ENCODE measurements at regions not wholly inside any gene's neighbourhood (a gene's known extent, or its start where the extent isn't known, plus 50 kb on each side); places are given as distances from the start of the nearest gene placed in this dataset.
"Not testable (repeated sequence)": the region's sequence is repeated elsewhere in the genome, so short reads cannot be mapped to it uniquely, and the experiment has no call there.

DNA sequence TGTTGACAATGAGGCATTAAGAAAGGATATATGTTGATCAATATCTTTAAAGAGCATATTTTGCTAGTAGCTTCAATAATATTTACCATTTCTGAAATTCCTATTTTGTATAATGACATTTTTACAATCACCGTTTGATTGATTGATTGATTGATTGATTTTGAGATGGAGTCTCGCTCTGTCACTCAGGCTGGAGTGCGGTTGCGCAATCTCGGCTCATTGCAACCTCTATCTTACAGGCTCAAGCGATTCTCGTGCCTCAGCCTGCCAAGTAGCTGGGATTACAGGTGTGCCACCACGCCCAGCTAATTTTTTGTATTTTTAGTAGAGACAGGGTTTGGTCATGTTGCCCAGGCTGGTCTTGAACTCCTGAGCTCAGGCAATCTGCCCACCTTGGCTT lies 150.9 kb upstream of the TEX13D start:
- not testable (repeated sequence) for DNase-seq

DNA sequence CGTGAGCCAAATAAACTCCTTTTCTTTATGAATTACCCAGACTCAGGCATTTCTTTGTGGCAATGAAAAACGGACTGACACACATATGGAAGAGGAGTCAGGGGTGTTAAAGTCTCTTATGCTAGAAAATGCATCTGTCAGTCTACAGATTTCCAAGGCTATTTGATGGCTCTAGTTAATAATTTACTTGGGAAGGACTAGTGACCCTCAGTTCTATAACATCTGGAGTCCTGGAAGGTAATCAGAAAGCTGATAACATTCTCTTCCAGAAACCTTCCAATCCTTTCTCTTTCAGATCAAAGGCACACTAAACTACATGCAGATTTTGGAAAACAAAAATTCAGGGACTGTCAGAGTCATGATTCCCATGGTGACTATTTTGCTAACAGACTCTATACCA lies 142.0 kb upstream of the TEX13D start:
- no peak for DNase-seq

DNA sequence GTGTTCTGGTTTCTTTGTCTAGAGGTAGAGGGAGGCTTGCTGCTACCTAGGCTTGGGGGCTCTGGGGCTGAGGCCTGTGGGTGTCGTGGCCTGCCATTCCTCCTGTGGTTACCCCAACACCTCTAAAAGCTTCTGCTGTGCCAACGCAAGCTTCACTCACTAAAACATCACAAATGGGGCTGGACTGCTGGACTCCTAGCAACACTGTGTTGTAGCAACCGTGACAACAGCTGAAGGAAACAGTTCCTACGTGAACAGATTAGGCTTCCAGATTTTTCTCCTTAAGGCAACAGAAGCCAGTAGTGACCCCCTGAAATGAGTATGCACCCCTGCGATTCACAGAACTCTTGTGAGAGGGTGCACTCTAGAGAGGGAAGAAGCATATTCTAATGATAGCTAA lies 138.3 kb upstream of the TEX13D start:
- no peak for DNase-seq

DNA sequence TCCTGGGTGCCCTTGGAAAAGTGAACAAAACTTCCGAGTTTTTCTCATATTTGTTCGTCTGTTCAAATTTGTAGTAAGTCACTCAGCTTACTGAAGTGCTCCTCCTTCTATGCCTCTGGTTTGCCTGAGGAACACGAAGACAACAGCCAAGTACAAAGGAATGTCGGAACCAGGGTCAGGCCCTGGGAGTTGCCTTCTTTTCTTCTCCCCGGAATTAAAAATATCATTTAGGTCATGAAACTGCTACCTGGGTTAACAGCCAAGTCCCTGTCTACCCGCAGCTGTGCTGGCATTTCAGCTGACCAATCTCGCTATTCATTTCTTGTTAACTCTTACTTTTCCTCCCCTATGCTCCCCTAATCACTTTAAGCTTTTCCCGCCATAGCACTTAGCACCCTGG lies 137.6 kb upstream of the TEX13D start:
- no peak for DNase-seq

DNA sequence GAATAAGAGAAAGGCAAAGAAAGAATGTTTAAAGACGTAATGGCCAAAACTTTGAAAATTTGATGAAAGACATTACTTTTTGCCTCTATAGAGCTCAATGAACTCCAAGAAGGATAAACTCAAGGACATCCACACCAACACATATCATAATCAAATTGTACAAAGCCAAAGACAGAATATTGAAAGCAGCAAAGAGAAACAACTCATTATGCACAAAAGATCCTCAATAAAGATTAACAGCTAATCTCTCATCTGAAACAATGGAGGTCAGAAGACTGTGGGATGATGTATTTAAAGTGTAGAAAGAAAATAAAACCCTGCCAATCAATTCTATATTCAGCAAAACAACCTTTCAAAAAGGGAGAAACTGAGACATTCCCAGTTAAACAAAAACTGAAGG lies 129.1 kb upstream of the TEX13D start:
- no peak for DNase-seq

DNA sequence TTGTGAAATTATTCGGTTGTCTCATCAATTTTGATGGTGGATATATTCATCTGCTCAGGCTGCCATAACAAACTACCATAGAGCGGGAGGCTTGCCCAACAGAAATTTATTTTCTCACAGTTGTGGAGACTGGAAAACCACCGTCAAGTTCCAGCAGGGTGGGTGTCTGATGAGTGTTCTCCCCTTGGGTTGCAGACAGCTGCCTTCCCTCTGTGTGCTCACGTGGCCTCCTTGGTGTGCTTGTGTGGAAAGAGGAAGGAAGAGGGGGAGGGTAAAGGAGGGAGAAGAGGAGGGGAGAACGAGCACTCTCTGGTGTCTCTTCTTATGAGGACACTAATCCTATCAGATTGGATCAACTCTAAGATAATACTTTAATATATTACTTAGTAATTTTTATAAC lies 123.8 kb upstream of the TEX13D start:
- peak; percentile 6 for DNase-seq

DNA sequence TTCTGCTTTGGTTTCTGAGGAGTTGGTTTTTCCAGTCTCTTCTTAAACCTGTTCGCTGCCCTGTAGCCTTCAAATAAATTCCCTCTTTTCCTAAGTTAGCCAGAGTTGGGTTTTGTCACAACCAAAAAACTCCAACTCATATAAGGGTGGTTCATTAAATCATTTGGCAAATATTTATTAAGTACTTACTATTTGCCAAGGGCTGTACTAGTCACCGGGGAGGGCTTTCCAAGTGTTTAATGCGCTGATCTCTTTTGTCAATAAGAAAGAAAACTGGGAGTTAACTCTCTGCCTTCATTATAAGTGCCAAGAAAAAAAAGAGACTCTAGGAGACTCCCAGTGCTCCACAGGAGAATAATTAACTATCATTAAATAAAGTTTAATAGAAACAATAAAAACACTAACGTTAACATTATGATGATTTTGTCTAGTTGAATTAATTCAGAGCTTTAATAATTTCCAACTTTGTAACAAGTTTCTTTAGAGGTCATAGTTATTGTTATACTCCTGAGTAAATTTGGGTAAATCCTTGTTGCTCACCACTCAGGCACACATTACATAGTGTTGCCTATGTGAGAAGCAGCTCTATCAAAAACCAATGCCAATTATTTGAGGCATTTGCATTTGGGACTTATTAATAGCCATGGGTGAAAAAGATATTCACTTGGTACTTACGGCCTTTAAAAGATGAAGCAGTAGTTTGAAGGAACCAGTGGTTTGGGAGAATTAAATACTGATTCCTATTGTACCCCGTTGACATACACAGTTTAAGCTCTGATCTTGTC lies 122.5 kb upstream of the TEX13D start:
- DNase-seq, result no peak

DNA sequence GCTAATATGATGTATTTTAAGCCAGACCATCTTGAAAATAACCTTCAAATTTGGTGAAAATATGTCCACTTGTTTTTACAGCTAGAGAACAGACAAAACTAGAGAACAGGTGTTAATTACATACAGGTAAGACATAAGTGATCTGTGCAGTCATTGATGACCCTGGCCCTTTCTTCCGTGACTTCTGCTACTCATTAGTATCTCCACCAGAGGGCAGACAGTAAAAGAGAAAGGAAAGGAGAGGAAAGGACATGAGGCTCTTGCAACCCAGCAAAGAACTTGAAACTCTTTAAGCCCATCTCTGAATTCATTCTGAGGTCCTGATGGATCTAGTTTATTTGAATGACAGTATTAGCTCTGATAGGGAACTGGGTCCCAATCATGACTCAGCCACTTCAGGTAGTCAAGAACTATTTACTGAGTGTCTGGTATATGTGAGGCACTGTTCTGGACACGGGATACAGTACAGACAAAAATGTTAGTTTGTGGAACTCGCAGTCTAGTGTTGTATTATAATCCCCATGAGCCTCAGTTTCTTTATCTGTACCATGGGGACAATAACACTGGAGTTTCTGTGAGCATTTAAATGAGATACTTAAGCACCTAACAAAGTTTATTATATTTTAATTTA lies 121.0 kb upstream of the TEX13D start:
- peak; percentile 51 for DNase-seq

DNA sequence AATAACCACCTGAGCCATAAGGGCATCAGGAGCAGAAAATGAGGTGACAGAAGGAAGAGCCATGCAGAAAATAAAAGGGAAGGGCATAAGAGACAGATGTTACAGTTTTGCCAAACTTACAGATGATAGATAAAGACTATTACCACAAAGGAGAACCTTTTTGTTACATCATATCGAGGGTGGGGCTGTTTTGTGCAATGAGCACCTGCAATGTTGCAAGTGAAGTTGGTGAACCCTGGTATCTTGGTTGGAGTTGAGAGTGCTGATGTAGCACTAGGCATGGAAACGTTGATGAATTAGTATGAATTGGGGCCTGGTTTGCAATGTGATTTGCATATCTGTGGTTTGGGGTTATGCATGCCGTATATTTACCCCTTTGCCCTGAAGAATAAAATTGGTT lies 119.8 kb upstream of the TEX13D start:
- peak; percentile 9 for DNase-seq

DNA sequence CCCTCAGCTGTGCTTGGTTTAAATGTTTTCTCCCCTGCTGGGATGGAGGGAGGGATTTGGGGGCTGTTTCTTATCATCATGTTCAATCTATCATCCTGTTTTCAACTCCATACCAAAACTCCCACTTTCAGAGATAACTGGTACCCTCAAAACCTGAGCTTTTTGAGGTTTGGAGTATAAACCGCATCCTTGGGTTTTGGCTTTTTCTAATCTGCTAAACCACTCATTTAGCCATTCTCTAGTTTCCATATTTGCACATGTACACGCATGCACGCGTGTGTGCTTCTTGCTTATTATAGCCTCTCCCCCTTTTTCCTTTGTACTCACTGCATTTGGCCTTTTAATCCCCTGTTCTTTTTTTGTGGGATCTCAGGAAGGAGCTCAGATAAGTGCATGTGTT lies 116.7 kb upstream of the TEX13D start:
- no peak for DNase-seq

DNA sequence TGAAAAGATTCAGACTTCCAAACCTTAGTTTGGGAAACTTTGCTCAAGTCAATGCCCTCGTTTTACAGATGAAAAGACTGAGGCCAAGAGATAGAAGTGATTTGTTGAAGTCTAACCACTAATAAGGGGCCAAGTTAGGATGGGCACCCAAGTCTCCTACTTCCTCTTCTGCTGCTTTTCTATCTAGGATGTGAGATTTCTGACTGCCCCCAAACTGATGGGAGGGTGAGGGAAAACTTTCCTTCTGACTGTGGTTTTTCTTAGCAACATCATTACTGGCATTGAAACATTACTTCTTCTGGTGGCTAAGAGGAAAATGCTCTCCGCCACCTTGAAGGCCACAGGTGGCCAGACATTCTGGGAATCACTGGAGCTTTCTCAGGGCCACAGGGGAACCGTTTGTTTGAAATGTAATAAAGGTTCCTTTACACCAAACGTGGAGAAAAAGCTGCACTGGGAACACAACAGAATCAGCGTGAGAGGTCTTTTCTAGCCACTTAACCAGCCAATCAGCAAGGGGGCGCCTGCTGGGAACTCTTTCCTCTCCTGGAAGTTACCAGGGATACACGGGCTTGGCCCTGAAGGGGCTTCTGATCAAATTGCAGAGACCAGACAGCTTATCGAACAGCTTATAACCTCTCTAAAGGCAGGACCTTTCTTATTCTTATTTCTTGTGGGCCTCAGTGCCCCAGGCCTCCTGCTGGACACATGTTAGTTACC lies 115.9 kb upstream of the TEX13D start:
- no peak for DNase-seq

DNA sequence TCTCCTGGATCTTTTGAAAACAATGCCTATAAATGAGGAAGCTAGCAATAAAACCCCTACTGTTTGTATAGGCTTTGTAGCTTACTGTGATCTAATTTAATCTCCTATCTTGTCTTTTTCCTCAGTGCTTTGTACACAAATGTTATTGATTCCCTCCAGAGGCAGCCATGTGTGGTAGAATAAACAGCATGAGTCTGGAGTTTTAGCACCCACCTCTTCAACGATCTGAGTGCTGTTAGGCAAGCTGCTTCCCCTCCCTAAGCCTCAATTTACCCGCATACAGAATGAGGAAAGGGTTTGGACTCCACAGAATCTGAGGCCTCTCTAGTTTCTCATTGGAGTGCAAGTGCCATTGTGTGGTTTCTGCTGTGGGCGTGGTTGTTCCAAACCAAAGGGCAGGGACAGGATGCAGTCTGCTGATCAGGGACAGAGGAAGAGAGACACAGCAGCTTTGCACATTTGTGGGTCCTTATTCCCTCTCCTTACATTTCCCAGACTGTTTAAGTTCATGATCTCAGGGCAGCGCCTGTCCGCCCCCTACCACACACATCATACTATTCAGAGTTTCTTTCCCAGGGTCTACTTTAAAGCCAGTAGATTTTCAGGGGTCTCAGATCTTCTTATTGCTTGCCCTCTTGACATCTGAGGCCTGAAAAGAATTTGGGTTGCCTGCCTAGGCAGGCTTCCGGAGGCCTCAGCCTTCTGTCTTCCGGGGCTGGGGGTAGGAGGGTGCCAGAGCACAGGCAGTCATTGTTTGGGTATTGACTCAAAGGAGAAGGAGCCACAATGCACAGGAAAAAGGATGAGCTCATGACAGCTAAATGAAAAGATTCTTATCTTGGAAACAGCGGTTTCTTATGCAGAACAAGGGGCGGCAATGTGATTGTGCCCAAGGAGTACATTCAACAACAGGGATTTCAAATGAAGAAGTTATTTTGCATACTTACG lies 114.9 kb upstream of the TEX13D start:
- peak; percentile 57 for DNase-seq

DNA sequence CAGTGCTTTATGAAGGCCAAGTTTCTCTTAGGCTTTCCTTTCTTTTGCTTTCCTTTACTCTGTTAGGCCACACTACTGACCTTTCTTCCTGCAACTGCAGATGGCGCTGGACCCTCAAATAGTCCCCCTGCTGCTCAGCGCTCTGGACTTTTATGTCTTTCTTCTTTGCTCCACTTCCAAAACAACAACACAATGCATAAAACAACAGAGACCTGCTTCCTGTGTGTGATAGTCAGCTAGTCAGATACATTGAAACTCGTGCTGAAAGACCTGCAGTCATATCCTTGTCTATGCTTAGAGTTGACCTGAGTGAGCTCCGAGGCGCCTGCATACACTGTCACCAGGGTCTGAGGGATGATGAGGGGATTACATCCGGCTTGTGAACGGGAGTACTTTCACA lies 108.9 kb upstream of the TEX13D start:
- DNase-seq, result no peak

DNA sequence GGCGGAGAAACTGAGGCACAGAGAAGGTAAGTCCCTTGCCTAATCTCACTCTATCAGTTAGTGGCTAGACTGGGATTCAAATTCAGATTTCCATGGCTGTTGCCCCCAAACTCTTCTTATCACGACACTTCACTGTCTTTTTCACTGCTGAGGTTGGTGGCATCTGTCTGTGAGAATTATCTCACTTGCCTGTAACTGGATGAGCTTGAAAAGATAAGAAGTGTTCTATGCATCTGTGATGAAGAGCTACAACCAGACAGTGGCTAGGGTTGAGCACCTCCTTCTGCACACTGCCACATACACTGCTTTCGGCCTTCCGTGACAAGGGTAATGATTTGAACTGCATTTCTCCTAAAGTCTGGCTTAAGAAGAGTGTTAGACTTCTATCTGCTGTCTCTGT lies 107.9 kb upstream of the TEX13D start:
- no peak for DNase-seq

DNA sequence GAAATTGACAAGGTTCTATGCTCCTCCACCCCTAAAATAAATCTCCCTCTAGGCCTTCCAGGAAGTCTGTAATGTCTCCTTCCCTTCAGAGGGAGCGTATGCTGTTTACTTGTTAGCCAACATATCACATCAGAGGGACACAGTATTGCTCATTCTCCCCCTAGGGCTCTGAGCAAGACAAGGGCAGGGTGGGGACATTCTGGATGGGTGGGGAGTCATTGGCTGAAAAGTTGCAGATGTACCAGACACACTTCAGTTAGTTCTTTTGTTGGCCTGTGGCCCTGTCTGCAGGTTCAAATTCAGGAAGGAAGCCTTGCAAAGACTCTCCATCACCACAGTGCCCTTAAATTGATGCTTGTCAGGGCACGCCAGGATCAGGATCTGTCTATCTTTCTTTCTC lies 106.3 kb upstream of the TEX13D start:
- DNase-seq, result no peak

DNA sequence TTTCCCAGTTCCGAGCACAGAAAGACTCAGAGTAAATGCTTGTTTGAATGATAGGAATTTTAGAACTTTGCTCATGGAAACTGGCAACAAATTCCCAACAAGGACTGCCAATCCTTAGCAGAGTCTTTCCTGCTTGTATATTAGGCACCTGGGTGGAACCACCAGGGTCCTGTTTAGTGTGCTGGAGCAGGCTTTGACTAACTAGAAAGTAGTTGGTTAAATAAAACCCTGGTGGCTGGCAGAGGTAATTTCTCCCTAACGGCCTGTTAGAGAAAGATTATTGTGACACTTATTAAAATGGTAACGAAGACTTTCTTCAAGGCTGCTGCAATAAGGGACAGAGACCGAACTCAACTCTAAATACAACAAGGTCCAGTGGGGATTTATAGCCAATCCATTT lies 103.6 kb upstream of the TEX13D start:
- DNase-seq, result no peak

DNA sequence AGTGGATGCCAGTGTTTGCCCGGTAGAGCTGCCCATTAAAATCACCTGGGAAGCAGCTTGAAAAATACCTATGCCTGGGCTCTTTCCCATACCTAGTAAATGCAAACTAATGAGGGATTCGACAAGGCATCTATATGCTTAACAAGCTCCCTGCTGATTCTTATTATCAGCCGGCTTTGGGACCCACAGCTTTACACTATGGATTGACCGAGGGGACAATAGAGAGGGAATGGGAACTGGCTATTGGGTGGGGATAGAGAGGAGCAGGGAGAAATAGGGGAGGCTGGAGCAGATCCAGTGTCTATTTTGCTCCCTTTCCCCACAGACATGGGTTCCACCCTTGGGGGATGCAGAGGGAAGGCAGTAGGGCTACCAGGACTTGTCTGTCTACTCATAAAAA lies 103.1 kb upstream of the TEX13D start:
- DNase-seq, result no peak

DNA sequence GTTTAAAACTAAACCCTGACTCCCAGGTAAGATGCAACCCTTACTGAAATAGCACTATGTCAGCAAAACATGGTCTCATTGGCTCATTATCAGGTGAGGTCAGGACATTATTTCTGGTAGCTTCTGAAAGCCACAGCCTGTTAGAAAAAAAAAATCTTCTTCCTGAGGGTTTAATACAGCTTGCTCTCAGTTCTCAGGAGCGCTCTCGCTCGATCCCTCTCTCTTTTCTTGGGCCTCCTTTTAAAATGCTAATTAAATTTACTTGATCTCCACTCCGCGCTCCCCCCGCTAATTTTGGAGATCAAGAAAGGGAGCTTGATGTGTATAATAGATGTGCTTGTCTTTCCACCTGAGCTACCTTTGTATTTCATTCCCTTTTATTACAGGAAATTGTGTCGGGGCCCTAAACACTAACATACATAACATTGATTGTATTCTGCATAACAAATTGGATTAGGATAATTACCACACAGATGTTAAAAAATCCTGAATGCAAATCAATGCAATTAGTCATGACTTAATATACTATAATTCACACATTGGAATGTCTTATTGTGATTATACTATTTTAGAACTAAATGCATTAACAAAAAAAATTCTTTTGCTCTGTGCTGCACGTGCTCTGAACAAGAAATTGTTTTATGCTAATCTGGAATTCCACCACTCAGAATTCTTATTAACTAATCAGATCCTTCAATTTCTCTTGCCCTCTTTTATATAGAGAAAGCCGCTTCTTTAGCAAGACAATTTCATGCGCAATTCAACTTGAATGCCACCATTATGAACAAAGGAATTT lies 101.6 kb upstream of the TEX13D start:
- no peak for DNase-seq

DNA sequence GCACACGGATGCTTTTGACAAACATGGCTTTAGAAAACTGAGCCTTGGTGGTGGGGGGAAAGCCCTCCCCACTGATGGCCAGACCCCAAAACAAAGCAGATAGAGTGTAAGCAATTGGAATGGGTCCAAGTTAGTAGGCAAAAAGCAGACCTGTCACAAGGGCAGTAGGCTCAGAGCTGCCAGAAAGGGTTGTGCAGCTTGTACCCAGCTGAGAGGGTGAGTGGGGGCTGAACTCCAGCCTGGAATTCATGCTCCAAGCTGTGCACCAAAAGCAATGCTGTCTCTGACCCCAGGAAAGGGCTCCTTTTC lies 101.1 kb upstream of the TEX13D start:
- DNase-seq, result no peak

DNA sequence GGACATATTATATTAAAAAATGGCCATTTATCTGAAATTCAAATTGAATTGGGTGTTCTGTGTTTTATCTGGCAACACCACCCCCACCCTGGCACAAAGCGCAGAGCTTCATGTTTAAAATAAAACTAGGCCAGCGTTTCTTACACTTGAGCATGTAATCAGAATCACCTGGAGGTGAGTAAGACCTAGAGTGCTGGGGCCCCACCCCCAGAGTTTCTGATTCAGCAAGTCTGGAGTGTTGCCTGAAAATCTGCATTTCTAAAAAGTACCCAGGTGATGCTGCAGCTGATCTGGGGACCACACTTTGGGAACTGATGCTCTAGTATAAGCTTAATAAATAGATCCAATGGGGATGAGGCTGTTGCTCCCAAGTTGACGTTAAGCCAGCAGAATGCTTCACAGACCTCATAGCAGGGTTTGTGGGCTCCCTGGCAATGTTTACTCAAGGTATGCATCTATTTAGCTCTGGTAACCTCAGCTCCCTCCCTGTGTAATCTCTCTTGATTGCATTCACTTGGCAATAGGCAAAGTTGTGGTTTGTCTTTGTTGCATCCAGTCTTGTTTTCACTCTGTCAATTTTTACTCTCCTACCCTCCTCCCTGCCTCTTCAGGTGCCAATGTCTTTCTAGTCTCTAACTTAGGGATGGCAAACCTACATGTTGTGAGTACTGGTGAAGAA lies 99.8 kb upstream of the TEX13D start:
- no peak for DNase-seq

DNA sequence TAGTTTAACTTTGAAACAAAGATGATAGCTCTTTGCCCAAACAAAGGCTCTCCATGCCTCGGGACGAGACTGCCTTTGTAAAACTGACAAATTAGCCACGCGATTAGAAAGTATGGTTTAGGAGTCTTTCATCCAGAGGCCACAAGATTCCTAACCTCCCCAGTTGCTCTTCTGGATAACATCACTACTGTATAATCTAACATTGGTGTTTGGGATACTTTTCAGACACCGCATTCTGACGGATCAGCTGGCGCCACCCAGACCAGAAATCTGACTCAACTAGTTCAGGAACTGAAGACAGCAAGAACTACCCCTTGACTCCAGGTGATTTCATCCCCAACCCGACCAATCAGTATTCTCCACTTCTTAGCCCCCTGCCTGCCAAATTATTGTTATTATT lies 98.1 kb upstream of the TEX13D start:
- DNase-seq, result no peak

DNA sequence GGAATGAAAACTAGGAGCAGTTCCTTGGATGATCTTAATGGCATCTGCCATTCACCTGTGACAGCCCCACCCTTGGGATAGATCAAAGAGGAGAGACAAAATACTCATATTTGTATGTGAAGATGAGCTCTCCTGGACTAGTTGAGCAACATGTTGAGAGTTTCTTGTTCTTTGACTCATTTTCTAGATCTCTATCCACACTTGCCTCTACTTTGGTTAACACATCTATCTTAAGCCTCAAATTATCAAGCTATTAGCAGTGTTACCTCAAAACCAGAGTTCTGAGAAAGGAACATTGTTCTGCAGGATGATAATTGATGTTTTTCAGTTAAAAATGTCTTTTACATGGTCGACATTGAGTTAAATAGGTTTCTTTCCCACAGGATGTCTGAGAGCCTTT lies 94.2 kb upstream of the TEX13D start:
- no peak for DNase-seq

Measured in hematopoietic multipotent progenitor cell treated with erythropoietin and hydrocortisone succinate and interleukin-3 and kit ligand, for 8 days (in vitro differentiated cells).